H9 (cell line): ENCODE measurements at regions not wholly inside any gene's neighbourhood (a gene's known extent, or its start where the extent isn't known, plus 50 kb on each side); places are given as distances from the start of the nearest gene placed in this dataset.

ENCODE experiments used
- DNase-seq: peaks from one replicate; pipeline ENCODE4 v3.0.0-alpha.2; 2017
- H2AFZ ChIP-seq: one replicate; pipeline ENCODE4 v1.6.1; 2013; ENCODE audit warnings: mild to moderate bottlenecking, low read length, control low read depth, moderate library complexity
- H2AK5ac ChIP-seq: 2 replicates; pipeline ENCODE4 v1.6.1; 2013; ENCODE audit warnings: low read length, control low read depth, mixed read lengths; ENCODE audit not compliant: insufficient read length
- H2BK120ac ChIP-seq: one replicate; pipeline ENCODE4 v1.6.1; 2013; ENCODE audit warnings: low read depth, mild to moderate bottlenecking, low read length, control low read depth, inconsistent platforms; ENCODE audit not compliant: poor library complexity, severe bottlenecking
- H2BK12ac ChIP-seq: 2 replicates; pipeline ENCODE4 v1.6.1; 2013; ENCODE audit warnings: low read length, control low read depth, mixed read lengths, low read depth; ENCODE audit not compliant: insufficient read length
- H2BK15ac ChIP-seq: 2 replicates; pipeline ENCODE4 v1.6.1; 2013; ENCODE audit warnings: low read depth, low read length, control low read depth
- H2BK20ac ChIP-seq: one replicate; pipeline ENCODE4 v1.6.1; 2013; ENCODE audit warnings: low read depth, mild to moderate bottlenecking, low read length, control low read depth, inconsistent platforms; ENCODE audit not compliant: poor library complexity, severe bottlenecking
- H2BK5ac ChIP-seq: 2 replicates; pipeline ENCODE4 v1.6.1; 2013; ENCODE audit warnings: low read length, control low read depth, mixed read lengths; ENCODE audit not compliant: insufficient read length
- H3K14ac ChIP-seq: 2 replicates; pipeline ENCODE4 v1.6.1; 2013; ENCODE audit warnings: low read length, control low read depth; ENCODE audit not compliant: insufficient read depth
- H3K18ac ChIP-seq: 2 replicates; pipeline ENCODE4 v1.6.1; 2013; ENCODE audit warnings: low read depth, mild to moderate bottlenecking, mixed read lengths, low read length, control low read depth; ENCODE audit not compliant: insufficient read length
- H3K23ac ChIP-seq: 2 replicates; pipeline ENCODE4 v1.6.1; 2013; ENCODE audit warnings: low read length, control low read depth, mixed read lengths, low read depth; ENCODE audit not compliant: insufficient read length
- H3K23me2 ChIP-seq: 2 replicates; pipeline ENCODE4 v1.6.1; 2013; ENCODE audit warnings: low read depth, mild to moderate bottlenecking, mixed read lengths, low read length, control low read depth; ENCODE audit not compliant: insufficient read length, poor library complexity, severe bottlenecking
- H3K27ac ChIP-seq: 2 replicates; pipeline ENCODE4 v1.5.1; 2013; ENCODE audit warnings: low read length, control low read depth, mixed read lengths, low read depth; ENCODE audit not compliant: insufficient read length
- H3K27me3 ChIP-seq: 2 replicates; pipeline ENCODE4 v1.6.1; 2013; ENCODE audit warnings: low read length, control low read depth, inconsistent platforms; ENCODE audit not compliant: insufficient read depth
- H3K4ac ChIP-seq: 2 replicates; pipeline ENCODE4 v1.6.1; 2013; ENCODE audit warnings: low read depth, mild to moderate bottlenecking, control low read depth, inconsistent platforms, low read length, moderate library complexity
- H3K4me1 ChIP-seq: 2 replicates; pipeline ENCODE4 v1.6.1; 2013; ENCODE audit warnings: low read length, control low read depth, inconsistent platforms; ENCODE audit not compliant: insufficient read depth
- H3K4me2 ChIP-seq: 2 replicates; pipeline ENCODE4 v1.6.1; 2013; ENCODE audit warnings: low read length, control low read depth, mixed read lengths; ENCODE audit not compliant: insufficient read length, insufficient read depth
- H3K56ac ChIP-seq: 2 replicates; pipeline ENCODE4 v1.6.1; 2013; ENCODE audit warnings: low read depth, mild to moderate bottlenecking, mixed read lengths, low read length, control low read depth; ENCODE audit not compliant: insufficient read length
- H3K79me1 ChIP-seq: 2 replicates; pipeline ENCODE4 v1.6.1; 2013; ENCODE audit warnings: low read depth, mild to moderate bottlenecking, moderate library complexity, low read length, control low read depth, inconsistent platforms; ENCODE audit not compliant: insufficient read depth, poor library complexity, severe bottlenecking
- H3K79me2 ChIP-seq: 2 replicates; pipeline ENCODE4 v1.6.1; 2013; ENCODE audit warnings: low read length, control low read depth, inconsistent platforms; ENCODE audit not compliant: insufficient read depth
- H3K9ac ChIP-seq: 2 replicates; pipeline ENCODE4 v1.6.1; 2013; ENCODE audit warnings: low read length, control low read depth, mixed read lengths; ENCODE audit not compliant: insufficient read length; ENCODE audit errors: extremely low read depth
- H3K9me3 ChIP-seq: one replicate; pipeline ENCODE4 v1.6.1; 2013; ENCODE audit warnings: low read depth, low read length, inconsistent platforms; ENCODE audit not compliant: control insufficient read depth
- H3T11ph ChIP-seq: one replicate; pipeline ENCODE4 v1.6.1; 2013; ENCODE audit warnings: mild to moderate bottlenecking, low read length, control low read depth, inconsistent platforms
- H4K20me1 ChIP-seq: one replicate; pipeline ENCODE4 v1.6.1; 2013; ENCODE audit not compliant: control insufficient read depth, insufficient read length, insufficient read depth
- H4K5ac ChIP-seq: 2 replicates; pipeline ENCODE4 v1.6.1; 2013; ENCODE audit warnings: low read depth, mild to moderate bottlenecking, mixed read lengths, low read length, control low read depth; ENCODE audit not compliant: insufficient read length
- H4K8ac ChIP-seq: replicated peaks from 2 replicates; pipeline ENCODE4 v1.6.1; 2013; ENCODE audit warnings: low read length, control low read depth, mixed read lengths, low read depth; ENCODE audit not compliant: insufficient read length
- H4K91ac ChIP-seq: 2 replicates; pipeline ENCODE4 v1.6.1; 2013; ENCODE audit warnings: low read depth, mild to moderate bottlenecking, moderate library complexity, mixed read lengths, low read length, control low read depth; ENCODE audit not compliant: insufficient read length
- H3K27ac Mint-ChIP-seq, 3 experiments: 2 replicates in 2 of 3; 3 replicates in 1 of 3; pipeline ENCODE4 v1.8.0; 2020 to 2021; ENCODE audit warnings: mixed read lengths in 3 of 3, mild to moderate bottlenecking in 1 of 3, moderate library complexity in 1 of 3
- H3K27me3 Mint-ChIP-seq: 2 replicates; pipeline ENCODE4 v1.8.0; 2021; ENCODE audit warnings: low read depth, mild to moderate bottlenecking, moderate library complexity, mixed read lengths
- H3K36me3 Mint-ChIP-seq, 3 experiments: 2 replicates in 2 of 3; 3 replicates in 1 of 3; pipeline ENCODE4 v1.8.0; 2020 to 2021; ENCODE audit warnings: low read depth in 3 of 3, mixed read lengths in 3 of 3; ENCODE audit not compliant: insufficient read depth in 1 of 3
- H3K4me1 Mint-ChIP-seq, 2 experiments: 2 replicates each; pipeline ENCODE4 v1.8.0; 2020; ENCODE audit warnings: mixed read lengths in 2 of 2
- H3K4me3 Mint-ChIP-seq, 2 experiments: 2 replicates in 1 of 2; 3 replicates in 1 of 2; pipeline ENCODE4 v1.8.0; 2020 to 2021; ENCODE audit warnings: mild to moderate bottlenecking in 2 of 2, mixed read lengths in 2 of 2, moderate library complexity in 1 of 2
- H3K9me3 Mint-ChIP-seq, 2 experiments: 2 replicates in 1 of 2; 3 replicates in 1 of 2; pipeline ENCODE4 v1.8.0; 2020; ENCODE audit warnings: mild to moderate bottlenecking in 2 of 2, mixed read lengths in 2 of 2, moderate library complexity in 1 of 2
- CTCF ChIP-seq: fragments of 200-600 bp; sonication (generic); conservative IDR thresholded peaks from 3 replicates; pipeline ENCODE4 v1.8.0; 2021; ENCODE audit warnings: antibody characterized with exemption, mild to moderate bottlenecking
- WGBS: extraction: QIAGEN DNeasy Blood & Tissue Kit; methylation state at CpG from one replicate; pipeline ENCODE4 v1.1.7; 2013; ENCODE audit warnings: missing lambda C conversion rate, low lambda C conversion rate, mixed read lengths; ENCODE audit not compliant: insufficient read length; ENCODE audit errors: extremely low coverage; 5-methylcytosine and 5-hydroxymethylcytosine counted together

- Histone ChIP-seq H3K79me1 (no peaks in the 10 kb centered on the region), H3K4me1 (no peaks in the 10 kb centered on the region), H3K23ac (no peak overlapping the region), H3K79me2 (no peaks in the 10 kb centered on the region), H3K9me3 (no peaks in the 10 kb centered on the region), H3K23me2 (no peaks in the 10 kb centered on the region), H2BK5ac (no peak overlapping the region), H3T11ph (no peak overlapping the region), H4K5ac (no peak overlapping the region), H4K8ac (no peak overlapping the region), H3K4ac (no peak overlapping the region), H2BK12ac (no peak overlapping the region), H3K18ac (no peak overlapping the region), H3K27ac (no peak overlapping the region), H4K20me1 (no peaks in the 10 kb centered on the region), H3K9ac (no peak overlapping the region), H3K27me3 (no peaks in the 10 kb centered on the region), H4K91ac (no peak overlapping the region), H3K56ac (no peak overlapping the region), H3K4me2 (no peak overlapping the region), H2AK5ac (no peak overlapping the region), H3K14ac (no peak overlapping the region), H2BK15ac (no peak overlapping the region), H2BK120ac (no peak overlapping the region), H2BK20ac (no peak overlapping the region), H2AFZ (no peak overlapping the region)
- Mint-ChIP-seq H3K4me3 (no peak overlapping the region), H3K9me3 (peaks cover 0 to 5% of the 10 kb centered on the region in 2 experiments; a peak in 3 of 5 replicates), H3K27me3 (peaks cover 7% of the 10 kb centered on the region), H3K36me3 (no peaks in the 10 kb centered on the region), H3K27ac (no peak overlapping the region), H3K4me1 (peaks cover 12 to 20% of the 10 kb centered on the region in 2 experiments)
- no CpG with 5 or more reads among the region's 4 CpGs for WGBS
- DNase-seq, result no peak
- no peak for TF ChIP-seq CTCF
Observed at GRCh38 chr11:112366012-112366411, 105.4 kb upstream of the PLET1 start.
